ENCODE measurements at regions not wholly inside any gene's neighbourhood (a gene's known extent, or its start where the extent isn't known, plus 50 kb on each side); places are given as distances from the start of the nearest gene placed in this dataset.
"Not testable (repeated sequence)": the region's sequence is repeated elsewhere in the genome, so short reads cannot be mapped to it uniquely, and the experiment has no call there.

- Mint-ChIP-seq H3K27me3 (no peaks in the 10 kb centered on the region), H3K36me3 (no peaks in the 10 kb centered on the region), H3K4me3 (no peak overlapping the region), H3K27ac (no peak overlapping the region), H3K4me1 (ENCODE audit: low read depth) (no peaks in the 10 kb centered on the region), H3K9me3 (peaks cover 8% of the 10 kb centered on the region)
- ChIA-PET POLR2A (no interaction called here), CTCF (no interaction called here)
- no peak for DNase-seq
- intact Hi-C loops (cut with micrococcal nuclease): no loop called here
Observed at GRCh38 chr11:101241160-101241795, 111.7 kb upstream of the PGR start.

GRCh38 chr11:101231207-101231834 lies 101.7 kb upstream of the PGR start:
- POLR2A ChIA-PET; H3K36me3 Mint-ChIP-seq; H3K27ac Mint-ChIP-seq; DNase-seq; H3K27me3 Mint-ChIP-seq; intact Hi-C loops (cut with micrococcal nuclease); H3K4me1 Mint-ChIP-seq (ENCODE audit: low read depth); H3K4me3 Mint-ChIP-seq: not testable (repeated sequence)
- CTCF ChIA-PET: interaction anchor here (0.6 kb wide), 1 partner anchor 36 kb away, joined by 3 read pairs; no protein-coding TSS in a partner anchor
- peaks cover 24% of the 10 kb centered on the region for H3K9me3 Mint-ChIP-seq

GRCh38 chr11:101226617-101227016 lies 97.0 kb upstream of the PGR start:
- POLR2A ChIA-PET: no interaction called here
- peaks cover 37% of the 10 kb centered on the region for H3K9me3 Mint-ChIP-seq
- CTCF ChIA-PET: no interaction called here
- no peak overlapping the region for H3K27ac Mint-ChIP-seq
- H3K4me1 Mint-ChIP-seq (ENCODE audit: low read depth): no peaks in the 10 kb centered on the region
- intact Hi-C loops (cut with micrococcal nuclease): no loop called here
- H3K4me3 Mint-ChIP-seq: no peak overlapping the region
- H3K36me3 Mint-ChIP-seq: no peaks in the 10 kb centered on the region
- H3K27me3 Mint-ChIP-seq: no peaks in the 10 kb centered on the region
- no peak for DNase-seq

- CTCF ChIA-PET: no interaction called here
- Mint-ChIP-seq H3K36me3 (no peaks in the 10 kb centered on the region), H3K27ac (no peak overlapping the region), H3K27me3 (no peaks in the 10 kb centered on the region), H3K4me3 (no peak overlapping the region), H3K4me1 (ENCODE audit: low read depth) (no peaks in the 10 kb centered on the region), H3K9me3 (peaks cover 51% of the 10 kb centered on the region)
- intact Hi-C loops (cut with micrococcal nuclease): no loop called here
- no peak for DNase-seq
- POLR2A ChIA-PET: no interaction called here
Observed at GRCh38 chr11:101224221-101224620, 94.6 kb upstream of the PGR start.

GRCh38 chr11:101218091-101218490 lies 88.5 kb upstream of the PGR start:
- H3K27me3 Mint-ChIP-seq; POLR2A ChIA-PET; H3K36me3 Mint-ChIP-seq; H3K4me1 Mint-ChIP-seq (ENCODE audit: low read depth); H3K27ac Mint-ChIP-seq; intact Hi-C loops (cut with micrococcal nuclease); CTCF ChIA-PET; DNase-seq; H3K4me3 Mint-ChIP-seq: not testable (repeated sequence)
- peaks cover 46% of the 10 kb centered on the region for H3K9me3 Mint-ChIP-seq

GRCh38 chr11:101216091-101216490 lies 86.5 kb upstream of the PGR start:
- DNase-seq; H3K4me3 Mint-ChIP-seq; CTCF ChIA-PET; H3K4me1 Mint-ChIP-seq (ENCODE audit: low read depth); H3K36me3 Mint-ChIP-seq; H3K27ac Mint-ChIP-seq; POLR2A ChIA-PET; intact Hi-C loops (cut with micrococcal nuclease); H3K27me3 Mint-ChIP-seq: not testable (repeated sequence)
- H3K9me3 Mint-ChIP-seq: peaks cover 44% of the 10 kb centered on the region

GRCh38 chr11:101215069-101215468 lies 85.5 kb upstream of the PGR start:
- Mint-ChIP-seq H3K9me3 (peaks cover 38% of the 10 kb centered on the region), H3K36me3 (no peaks in the 10 kb centered on the region), H3K4me3 (no peak overlapping the region), H3K27ac (no peak overlapping the region), H3K27me3 (no peaks in the 10 kb centered on the region), H3K4me1 (ENCODE audit: low read depth) (no peaks in the 10 kb centered on the region)
- DNase-seq: no peak
- ChIA-PET POLR2A (no interaction called here), CTCF (no interaction called here)
- intact Hi-C loops (cut with micrococcal nuclease): no loop called here

GRCh38 chr11:101211407-101211975 lies 81.9 kb upstream of the PGR start:
- Mint-ChIP-seq H3K27ac (no peak overlapping the region), H3K4me1 (ENCODE audit: low read depth) (no peaks in the 10 kb centered on the region), H3K27me3 (no peaks in the 10 kb centered on the region), H3K9me3 (peaks cover 37% of the 10 kb centered on the region), H3K4me3 (no peak overlapping the region), H3K36me3 (no peaks in the 10 kb centered on the region)
- ChIA-PET CTCF (no interaction called here), POLR2A (no interaction called here)
- intact Hi-C loops (cut with micrococcal nuclease): no loop called here
- no peak for DNase-seq

- no peaks in the 10 kb centered on the region for H3K27me3 Mint-ChIP-seq
- intact Hi-C loops (cut with micrococcal nuclease): no loop called here
- H3K4me1 Mint-ChIP-seq (ENCODE audit: low read depth): no peaks in the 10 kb centered on the region
- DNase-seq: no peak
- no peak overlapping the region for H3K4me3 Mint-ChIP-seq
- H3K27ac Mint-ChIP-seq: no peak overlapping the region
- ChIA-PET POLR2A (no interaction called here), CTCF (no interaction called here)
- H3K9me3 Mint-ChIP-seq: peaks cover 16% of the 10 kb centered on the region
- no peaks in the 10 kb centered on the region for H3K36me3 Mint-ChIP-seq
Observed at GRCh38 chr11:101202614-101203013, 73.0 kb upstream of the PGR start.

- ChIA-PET CTCF (no interaction called here), POLR2A (no interaction called here)
- no peak overlapping the region for H3K27ac Mint-ChIP-seq
- intact Hi-C loops (cut with micrococcal nuclease): no loop called here
- H3K4me1 Mint-ChIP-seq (ENCODE audit: low read depth): no peaks in the 10 kb centered on the region
- no peak overlapping the region for H3K4me3 Mint-ChIP-seq
- H3K9me3 Mint-ChIP-seq: peaks cover 6% of the 10 kb centered on the region
- no peak for DNase-seq
- H3K27me3 Mint-ChIP-seq: no peaks in the 10 kb centered on the region
- no peaks in the 10 kb centered on the region for H3K36me3 Mint-ChIP-seq
Observed at GRCh38 chr11:101199416-101199815, 69.8 kb upstream of the PGR start.

- Mint-ChIP-seq H3K4me3 (no peak overlapping the region), H3K27ac (no peak overlapping the region), H3K4me1 (ENCODE audit: low read depth) (no peaks in the 10 kb centered on the region), H3K27me3 (no peaks in the 10 kb centered on the region), H3K36me3 (no peaks in the 10 kb centered on the region), H3K9me3 (no peaks in the 10 kb centered on the region)
- POLR2A ChIA-PET: no interaction called here
- CTCF ChIA-PET: no interaction called here
- no peak for DNase-seq
- intact Hi-C loops (cut with micrococcal nuclease): no loop called here
Observed at GRCh38 chr11:101195294-101195693, 65.7 kb upstream of the PGR start.

- H3K9me3 Mint-ChIP-seq: peaks cover 6% of the 10 kb centered on the region
- no peak overlapping the region for H3K4me3 Mint-ChIP-seq
- no peaks in the 10 kb centered on the region for H3K27me3 Mint-ChIP-seq
- no peak overlapping the region for H3K27ac Mint-ChIP-seq
- no peak for DNase-seq
- intact Hi-C loops (cut with micrococcal nuclease): no loop called here
- H3K4me1 Mint-ChIP-seq (ENCODE audit: low read depth): no peaks in the 10 kb centered on the region
- H3K36me3 Mint-ChIP-seq: no peaks in the 10 kb centered on the region
- ChIA-PET CTCF (no interaction called here), POLR2A (no interaction called here)
Observed at GRCh38 chr11:101188801-101189200, 59.2 kb upstream of the PGR start.

GRCh38 chr11:101188173-101188572 lies 58.6 kb upstream of the PGR start:
- intact Hi-C loops (cut with micrococcal nuclease): no loop called here
- CTCF ChIA-PET: no interaction called here
- Mint-ChIP-seq H3K27ac (no peak overlapping the region), H3K9me3 (peaks cover 6% of the 10 kb centered on the region), H3K4me3 (no peak overlapping the region), H3K27me3 (no peaks in the 10 kb centered on the region), H3K36me3 (no peaks in the 10 kb centered on the region), H3K4me1 (ENCODE audit: low read depth) (no peaks in the 10 kb centered on the region)
- POLR2A ChIA-PET: no interaction called here
- DNase-seq: no peak

Data from activated CD4-positive, alpha-beta memory T cell treated with anti-CD3 and anti-CD28 coated beads for 36 hours (primary cell).